Kidney capillary endothelial cell (primary cell): ENCODE measurements at regions not wholly inside any gene's neighbourhood (a gene's known extent, or its start where the extent isn't known, plus 50 kb on each side); places are given as distances from the start of the nearest gene placed in this dataset.

Experiments used
- DNase-seq: peaks from one replicate; pipeline ENCODE4 v3.0.0-alpha.2; 2018; ENCODE audit warnings: low spot score

- DNase-seq: no peak
Observed at GRCh38 chr1:55712148-55712547, 497.0 kb upstream of the USP24 start.

- DNase-seq: no peak
Observed at GRCh38 chr1:55708781-55709180, 493.6 kb upstream of the USP24 start.

GRCh38 chr1:55707846-55708245 is 492.7 kb upstream of the USP24 start:
- no peak for DNase-seq

GRCh38 chr1:55707196-55707595 is 492.0 kb upstream of the USP24 start:
- DNase-seq: no peak

GRCh38 chr1:55706397-55706796 is 491.2 kb upstream of the USP24 start:
- DNase-seq: no peak

GRCh38 chr1:55703726-55704363 is 488.7 kb upstream of the USP24 start:
- DNase-seq: no peak

- peak; percentile 39 for DNase-seq
Observed at GRCh38 chr1:55702064-55702463, 486.9 kb upstream of the USP24 start.

- no peak for DNase-seq
Observed at GRCh38 chr1:55700359-55701130, 485.4 kb upstream of the USP24 start.

- DNase-seq: no peak
Observed at GRCh38 chr1:55699228-55699627, 484.1 kb upstream of the USP24 start.

- DNase-seq: no peak
Observed at GRCh38 chr1:55697997-55698535, 482.9 kb upstream of the USP24 start.

- no peak for DNase-seq
Observed at GRCh38 chr1:55696891-55697290, 481.7 kb upstream of the USP24 start.

GRCh38 chr1:55696181-55696754 is 481.1 kb upstream of the USP24 start:
- peak; percentile 19 for DNase-seq

GRCh38 chr1:55695552-55695951 is 480.4 kb upstream of the USP24 start:
- no peak for DNase-seq

- no peak for DNase-seq
Observed at GRCh38 chr1:55695151-55695550, 480.0 kb upstream of the USP24 start.

- DNase-seq: no peak
Observed at GRCh38 chr1:55694310-55694801, 479.2 kb upstream of the USP24 start.

GRCh38 chr1:55692726-55693125 is 477.6 kb upstream of the USP24 start:
- no peak for DNase-seq

GRCh38 chr1:55690366-55690765 is 475.2 kb upstream of the USP24 start:
- DNase-seq: no peak

- no peak for DNase-seq
Observed at GRCh38 chr1:55689800-55690199, 474.6 kb upstream of the USP24 start.

GRCh38 chr1:55685560-55685959 is 470.4 kb upstream of the USP24 start:
- DNase-seq: no peak

GRCh38 chr1:55684131-55684650 is 469.0 kb upstream of the USP24 start:
- DNase-seq: no peak

GRCh38 chr1:55682198-55682597 is 467.0 kb upstream of the USP24 start:
- no peak for DNase-seq

- DNase-seq: no peak
Observed at GRCh38 chr1:55679971-55680370, 464.8 kb upstream of the USP24 start.

- no peak for DNase-seq
Observed at GRCh38 chr1:55673416-55673815, 458.3 kb upstream of the USP24 start.
